Calu3 (cell line): ENCODE measurements at regions not wholly inside any gene's neighbourhood (a gene's known extent, or its start where the extent isn't known, plus 50 kb on each side); places are given as distances from the start of the nearest gene placed in this dataset.
A peak's percentile ranks its signal among the peaks of the same experiment; 100 is the strongest.

ENCODE experiments used
- BruUV-seq: library from RNA; stranded (reverse); fragments of 400-500 nt; replicated peaks from 2 replicates; lab custom pipeline; 2021; lab: Mats Ljungman, UMichigan
- CTCF ChIA-PET: fragments of 300-600 bp; sonication (Branson Sonifier 250); formaldehyde crosslinking; loops from one replicate; lab custom pipeline; 2022; ENCODE audit warnings: antibody characterized with exemption; lab: Charles Lee
- DNase-seq: peaks from one replicate; pipeline ENCODE4 v3.0.0; 2022
- H3K27ac Mint-ChIP-seq: one replicate; pipeline ENCODE4 v1.8.0; 2022; ENCODE audit warnings: mixed read lengths; ENCODE audit not compliant: unreplicated experiment
- H3K27me3 Mint-ChIP-seq: one replicate; pipeline ENCODE4 v1.8.0; 2022; ENCODE audit warnings: mixed read lengths; ENCODE audit not compliant: unreplicated experiment
- H3K36me3 Mint-ChIP-seq: one replicate; pipeline ENCODE4 v1.8.0; 2022; ENCODE audit warnings: mild to moderate bottlenecking, moderate library complexity, mixed read lengths; ENCODE audit not compliant: insufficient read depth, unreplicated experiment
- H3K4me1 Mint-ChIP-seq: one replicate; pipeline ENCODE4 v1.8.0; 2022; ENCODE audit warnings: mild to moderate bottlenecking, low read depth, mixed read lengths; ENCODE audit not compliant: unreplicated experiment
- H3K4me3 Mint-ChIP-seq: one replicate; pipeline ENCODE4 v1.8.0; 2022; ENCODE audit warnings: mild to moderate bottlenecking, low read depth, moderate library complexity, mixed read lengths; ENCODE audit not compliant: unreplicated experiment
- H3K9me3 Mint-ChIP-seq: one replicate; pipeline ENCODE4 v1.8.0; 2022; ENCODE audit warnings: low read depth, mixed read lengths; ENCODE audit not compliant: unreplicated experiment
- CTCF ChIP-seq: fragments of 200-600 bp; IDR thresholded peaks from one replicate; pipeline ENCODE4 v1.8.0; 2022; ENCODE audit warnings: antibody characterized with exemption; ENCODE audit not compliant: unreplicated experiment
- intact Hi-C: fragments of 100-400 bp; cut with micrococcal nuclease; formaldehyde crosslinking; loops from one replicate; pipeline ENCODE4 v1.10.0; 2022; ENCODE audit not compliant: unreplicated experiment

- H3K27ac Mint-ChIP-seq = peak overlapping the region; percentile 73
- CTCF ChIA-PET = no interaction called here
- H3K36me3 Mint-ChIP-seq = peaks cover 3% of the 10 kb centered on the region
- no peak for TF ChIP-seq CTCF
- intact Hi-C loops = loop anchor here (5.0 to 10.0 kb wide), 4 partner anchors 115 to 582 kb away; partner anchors contain the start of gene FRMD6
- BruUV-seq = no TSS peak
- H3K9me3 Mint-ChIP-seq = peaks cover 8% of the 10 kb centered on the region
- no peak overlapping the region for H3K4me3 Mint-ChIP-seq
- DNase-seq = peak; percentile 62
- H3K4me1 Mint-ChIP-seq = peaks cover 53% of the 10 kb centered on the region
- no peaks in the 10 kb centered on the region for H3K27me3 Mint-ChIP-seq
These were observed 112.1 kb upstream of the FRMD6 start for GRCh38 chr14:51539571-51540037.

GRCh38 chr14:51540364-51540763 is 111.3 kb upstream of the FRMD6 start:
- Mint-ChIP-seq H3K4me3 (no peak overlapping the region), H3K27me3 (no peaks in the 10 kb centered on the region), H3K4me1 (peaks cover 46% of the 10 kb centered on the region), H3K36me3 (no peaks in the 10 kb centered on the region), H3K9me3 (peaks cover 8% of the 10 kb centered on the region), H3K27ac (peak overlapping the region; percentile 73)
- no peak for TF ChIP-seq CTCF
- no peak for DNase-seq
- intact Hi-C loops = no loop called here
- no TSS peak for BruUV-seq
- CTCF ChIA-PET = no interaction called here

GRCh38 chr14:51544471-51544870 is 107.2 kb upstream of the FRMD6 start:
- no peak for TF ChIP-seq CTCF
- no peak for DNase-seq
- intact Hi-C loops = no loop called here
- Mint-ChIP-seq H3K9me3 (peaks cover 3% of the 10 kb centered on the region), H3K27me3 (no peaks in the 10 kb centered on the region), H3K27ac (no peak overlapping the region), H3K4me1 (peaks cover 36% of the 10 kb centered on the region), H3K36me3 (no peaks in the 10 kb centered on the region), H3K4me3 (no peak overlapping the region)
- no TSS peak for BruUV-seq
- CTCF ChIA-PET = no interaction called here

DNA sequence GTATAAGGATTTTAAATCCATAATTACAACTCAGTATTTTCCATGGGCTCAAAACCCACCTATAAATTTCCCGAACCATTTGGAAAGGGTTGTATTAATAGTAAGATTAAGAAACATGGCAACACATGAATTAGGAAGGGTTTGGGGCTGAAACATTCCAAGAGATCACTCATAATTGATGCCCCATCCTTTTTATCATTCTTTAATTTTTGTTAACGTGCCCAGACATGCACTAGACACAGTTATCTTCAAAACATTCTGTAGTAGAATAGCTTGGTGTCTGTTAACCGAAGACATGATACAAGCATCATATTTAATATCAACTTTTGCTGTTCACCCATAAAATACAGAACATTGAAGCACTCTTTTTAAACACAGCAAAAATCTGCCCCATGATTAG is 106.8 kb upstream of the FRMD6 start:
- H3K9me3 Mint-ChIP-seq = peaks cover 3% of the 10 kb centered on the region
- no peaks in the 10 kb centered on the region for H3K27me3 Mint-ChIP-seq
- H3K4me3 Mint-ChIP-seq = no peak overlapping the region
- CTCF ChIA-PET = no interaction called here
- no peak overlapping the region for H3K27ac Mint-ChIP-seq
- intact Hi-C loops = no loop called here
- peaks cover 32% of the 10 kb centered on the region for H3K4me1 Mint-ChIP-seq
- no peak for TF ChIP-seq CTCF
- H3K36me3 Mint-ChIP-seq = no peaks in the 10 kb centered on the region
- no peak for DNase-seq
- BruUV-seq = no TSS peak
